ENCODE measurements at regions not wholly inside any gene's neighbourhood (a gene's known extent, or its start where the extent isn't known, plus 50 kb on each side); places are given as distances from the start of the nearest gene placed in this dataset.

DNA sequence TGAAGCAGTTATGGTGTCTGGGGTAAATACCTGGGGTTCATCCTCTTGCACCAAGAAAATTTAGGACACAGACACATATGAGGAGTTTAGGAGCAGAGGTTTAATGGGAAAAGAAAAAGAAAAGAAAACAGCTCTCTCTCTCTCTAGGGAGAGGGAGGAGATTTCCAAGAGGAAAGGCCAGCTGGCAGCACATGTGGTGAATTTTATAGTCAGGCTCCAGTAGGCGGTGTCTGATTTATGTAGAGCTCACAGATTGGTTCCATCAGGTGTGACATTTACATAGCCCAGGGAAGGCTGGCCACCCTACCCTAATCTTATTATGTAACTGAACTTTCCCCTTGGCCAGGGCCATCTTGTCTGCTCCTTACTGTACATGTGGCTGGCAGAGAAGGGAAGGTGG is 297.5 kb upstream of the RGPD4 start:
- H3K9me2 ChIP-seq (ENCODE audit: insufficient read depth, low read length), result no peaks in the 10 kb centered on the region
- no peaks in the 10 kb centered on the region for H3F3A ChIP-seq (ENCODE audit: insufficient read depth, low read length, poor library complexity, severe bottlenecking)
- H3K9me3 ChIP-seq (ENCODE audit: low read length), result no peaks in the 10 kb centered on the region
- TF ChIP-seq MXI1 (conservative IDR thresholded peaks at IDR 0.05; ENCODE audit: poor library complexity, severe bottlenecking) (no peak), SMC3 (conservative IDR thresholded peaks at IDR 0.05; ENCODE audit: poor library complexity) (no peak), REST (IDR thresholded peaks at IDR 0.05; ENCODE audit: borderline replicate concordance) (no peak), TAF1 (IDR thresholded peaks at IDR 0.05; ENCODE audit: low read depth) (no peak), POLR2AphosphoS5 (IDR thresholded peaks at IDR 0.05) (no peak), EP300 (conservative IDR thresholded peaks at IDR 0.05; ENCODE audit: poor library complexity, severe bottlenecking) (no peak), EZH2 (IDR thresholded peaks at IDR 0.05; ENCODE audit: borderline replicate concordance, insufficient read depth, low read length, poor library complexity, severe bottlenecking) (no peak), RAD21 (conservative IDR thresholded peaks at IDR 0.05) (no peak)
- TF ChIP-seq, protein P1, sequence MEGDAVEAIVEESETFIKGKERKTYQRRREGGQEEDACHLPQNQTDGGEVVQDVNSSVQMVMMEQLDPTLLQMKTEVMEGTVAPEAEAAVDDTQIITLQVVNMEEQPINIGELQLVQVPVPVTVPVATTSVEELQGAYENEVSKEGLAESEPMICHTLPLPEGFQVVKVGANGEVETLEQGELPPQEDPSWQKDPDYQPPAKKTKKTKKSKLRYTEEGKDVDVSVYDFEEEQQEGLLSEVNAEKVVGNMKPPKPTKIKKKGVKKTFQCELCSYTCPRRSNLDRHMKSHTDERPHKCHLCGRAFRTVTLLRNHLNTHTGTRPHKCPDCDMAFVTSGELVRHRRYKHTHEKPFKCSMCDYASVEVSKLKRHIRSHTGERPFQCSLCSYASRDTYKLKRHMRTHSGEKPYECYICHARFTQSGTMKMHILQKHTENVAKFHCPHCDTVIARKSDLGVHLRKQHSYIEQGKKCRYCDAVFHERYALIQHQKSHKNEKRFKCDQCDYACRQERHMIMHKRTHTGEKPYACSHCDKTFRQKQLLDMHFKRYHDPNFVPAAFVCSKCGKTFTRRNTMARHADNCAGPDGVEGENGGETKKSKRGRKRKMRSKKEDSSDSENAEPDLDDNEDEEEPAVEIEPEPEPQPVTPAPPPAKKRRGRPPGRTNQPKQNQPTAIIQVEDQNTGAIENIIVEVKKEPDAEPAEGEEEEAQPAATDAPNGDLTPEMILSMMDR (IDR thresholded peaks at IDR 0.05; ENCODE audit: poor library complexity, severe bottlenecking), result no peak
- no peak overlapping the region for H3K9ac ChIP-seq (ENCODE audit: low read length)
- no peaks in the 10 kb centered on the region for H3K79me2 ChIP-seq (replicated peaks; ENCODE audit: insufficient read depth, low read length)
- no peaks in the 10 kb centered on the region for H4K20me1 ChIP-seq (ENCODE audit: insufficient read depth)
- no peak overlapping the region for H2AFZ ChIP-seq (ENCODE audit: low read depth, low read length)
- H3K4me3 ChIP-seq (ENCODE audit: low read length), result no peak overlapping the region
- H3K4me2 ChIP-seq (ENCODE audit: low read length), result no peak overlapping the region
- H3K27ac ChIP-seq (ENCODE audit: low read length), result no peak overlapping the region
- no peaks in the 10 kb centered on the region for H3K36me3 ChIP-seq (ENCODE audit: insufficient read depth, low read length)
- H3K27me3 ChIP-seq (ENCODE audit: insufficient read depth, low read depth, low read length), result no peaks in the 10 kb centered on the region

DNA sequence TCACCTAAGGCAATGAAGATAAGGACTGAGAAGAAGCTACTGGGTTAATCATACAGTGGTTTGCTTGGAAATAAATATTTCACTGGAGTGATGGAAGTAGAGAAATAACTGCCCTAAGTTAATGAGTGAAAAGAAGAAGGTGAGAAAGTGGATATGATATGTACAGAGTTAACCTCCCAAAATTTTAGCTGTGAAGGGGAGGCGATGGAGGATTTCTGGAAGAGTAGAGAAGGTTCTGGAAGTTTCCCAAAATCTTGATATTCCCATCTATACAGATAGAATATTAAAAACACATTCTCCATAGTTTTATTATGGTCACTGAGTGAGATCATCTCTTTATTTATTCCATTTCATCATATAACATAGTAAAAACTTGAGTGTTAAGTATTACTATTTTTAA is 296.6 kb upstream of the RGPD4 start:
- Histone ChIP-seq H3K36me3 (ENCODE audit: insufficient read depth, low read length) (no peaks in the 10 kb centered on the region), H3K9me2 (ENCODE audit: insufficient read depth, low read length) (no peaks in the 10 kb centered on the region), H3F3A (ENCODE audit: insufficient read depth, low read length, poor library complexity, severe bottlenecking) (no peaks in the 10 kb centered on the region), H3K27ac (ENCODE audit: low read length) (no peak overlapping the region), H3K4me2 (ENCODE audit: low read length) (no peak overlapping the region), H3K79me2 (replicated peaks; ENCODE audit: insufficient read depth, low read length) (no peaks in the 10 kb centered on the region), H3K4me3 (ENCODE audit: low read length) (no peak overlapping the region), H2AFZ (ENCODE audit: low read depth, low read length) (no peak overlapping the region), H3K27me3 (ENCODE audit: insufficient read depth, low read depth, low read length) (no peaks in the 10 kb centered on the region), H3K9me3 (ENCODE audit: low read length) (no peaks in the 10 kb centered on the region), H4K20me1 (ENCODE audit: insufficient read depth) (no peaks in the 10 kb centered on the region), H3K9ac (ENCODE audit: low read length) (no peak overlapping the region)
- TF ChIP-seq EP300 (conservative IDR thresholded peaks at IDR 0.05; ENCODE audit: poor library complexity, severe bottlenecking), result no peak
- no peak for TF ChIP-seq RAD21 (conservative IDR thresholded peaks at IDR 0.05)
- no peak for TF ChIP-seq TAF1 (IDR thresholded peaks at IDR 0.05; ENCODE audit: low read depth)
- no peak for TF ChIP-seq EZH2 (IDR thresholded peaks at IDR 0.05; ENCODE audit: borderline replicate concordance, insufficient read depth, low read length, poor library complexity, severe bottlenecking)
- no peak for TF ChIP-seq REST (IDR thresholded peaks at IDR 0.05; ENCODE audit: borderline replicate concordance)
- no peak for TF ChIP-seq SMC3 (conservative IDR thresholded peaks at IDR 0.05; ENCODE audit: poor library complexity)
- TF ChIP-seq, protein P1 (IDR thresholded peaks at IDR 0.05; ENCODE audit: poor library complexity, severe bottlenecking), result no peak
- TF ChIP-seq MXI1 (conservative IDR thresholded peaks at IDR 0.05; ENCODE audit: poor library complexity, severe bottlenecking), result no peak
